ENCODE measurements at regions not wholly inside any gene's neighbourhood (a gene's known extent, or its start where the extent isn't known, plus 50 kb on each side); places are given as distances from the start of the nearest gene placed in this dataset.

GRCh38 chr7:46654546-46655443 lies 733.7 kb upstream of the IGFBP3 start:
- no peak for DNase-seq

GRCh38 chr7:46653848-46654247 lies 732.8 kb upstream of the IGFBP3 start:
- no peak for DNase-seq

- no peak for DNase-seq
These were observed 731.2 kb upstream of the IGFBP3 start for GRCh38 chr7:46652317-46652716.

- no peak for DNase-seq
These were observed 730.6 kb upstream of the IGFBP3 start for GRCh38 chr7:46651561-46652088.

GRCh38 chr7:46651070-46651469 lies 730.0 kb upstream of the IGFBP3 start:
- no peak for DNase-seq

GRCh38 chr7:46649876-46650275 lies 728.8 kb upstream of the IGFBP3 start:
- DNase-seq, result no peak

- DNase-seq, result no peak
These were observed 717.0 kb upstream of the IGFBP3 start for GRCh38 chr7:46637793-46638735.

GRCh38 chr7:46636022-46636421 lies 715.0 kb upstream of the IGFBP3 start:
- no peak for DNase-seq

GRCh38 chr7:46633630-46634240 lies 712.7 kb upstream of the IGFBP3 start:
- DNase-seq, result no peak

GRCh38 chr7:46633200-46633599 lies 712.1 kb upstream of the IGFBP3 start:
- DNase-seq, result no peak

- no peak for DNase-seq
These were observed 709.0 kb upstream of the IGFBP3 start for GRCh38 chr7:46630031-46630430.

GRCh38 chr7:46628389-46628788 lies 707.3 kb upstream of the IGFBP3 start:
- no peak for DNase-seq

- DNase-seq, result no peak
These were observed 705.7 kb upstream of the IGFBP3 start for GRCh38 chr7:46626691-46627310.

GRCh38 chr7:46626261-46626660 lies 705.2 kb upstream of the IGFBP3 start:
- DNase-seq, result no peak

- DNase-seq, result no peak
These were observed 704.0 kb upstream of the IGFBP3 start for GRCh38 chr7:46625032-46625431.

- no peak for DNase-seq
These were observed 701.2 kb upstream of the IGFBP3 start for GRCh38 chr7:46622251-46622650.

GRCh38 chr7:46619723-46620310 lies 698.7 kb upstream of the IGFBP3 start:
- DNase-seq, result no peak

GRCh38 chr7:46616636-46617035 lies 695.6 kb upstream of the IGFBP3 start:
- no peak for DNase-seq

- DNase-seq, result no peak
These were observed 692.5 kb upstream of the IGFBP3 start for GRCh38 chr7:46613551-46613950.

- no peak for DNase-seq
These were observed 692.0 kb upstream of the IGFBP3 start for GRCh38 chr7:46613116-46613515.

GRCh38 chr7:46611508-46611907 lies 690.4 kb upstream of the IGFBP3 start:
- DNase-seq, result no peak

GRCh38 chr7:46610746-46611145 lies 689.7 kb upstream of the IGFBP3 start:
- DNase-seq, result no peak
